HG03469 (cell line): ENCODE measurements at regions not wholly inside any gene's neighbourhood (a gene's known extent, or its start where the extent isn't known, plus 50 kb on each side); places are given as distances from the start of the nearest gene placed in this dataset.

Experiments used
- ATAC-seq: cut with Tn5 transposase; IDR thresholded peaks from one replicate; pipeline ENCODE4 v1.9.1; 2021; ENCODE audit warnings: mild to moderate bottlenecking, moderate library complexity, moderate number of reproducible peaks; ENCODE audit not compliant: unreplicated experiment

- ATAC-seq = no peak
Measured at GRCh38 chr2:156695595-156695994, 259.4 kb downstream of the GPD2 start.

- no peak for ATAC-seq
Measured at GRCh38 chr2:156697906-156698305, 261.7 kb downstream of the GPD2 start.

GRCh38 chr2:156700681-156701080, 264.5 kb downstream of the GPD2 start:
- ATAC-seq = no peak

- no peak for ATAC-seq
Measured at GRCh38 chr2:156702541-156702940, 266.4 kb downstream of the GPD2 start.

- no peak for ATAC-seq
Measured at GRCh38 chr2:156703642-156704041, 267.5 kb downstream of the GPD2 start.

- ATAC-seq = no peak
Measured at GRCh38 chr2:156704132-156704531, 268.0 kb downstream of the GPD2 start.

GRCh38 chr2:156704617-156705016, 268.4 kb downstream of the GPD2 start:
- ATAC-seq = no peak

- no peak for ATAC-seq
Measured at GRCh38 chr2:156706576-156706975, 270.4 kb downstream of the GPD2 start.

GRCh38 chr2:156708051-156708450, 271.9 kb downstream of the GPD2 start:
- ATAC-seq = no peak

- no peak for ATAC-seq
Measured at GRCh38 chr2:156709091-156709490, 272.9 kb downstream of the GPD2 start.

GRCh38 chr2:156719036-156719435, 282.9 kb downstream of the GPD2 start:
- ATAC-seq = no peak

GRCh38 chr2:156727867-156728266, 291.7 kb downstream of the GPD2 start:
- ATAC-seq = no peak

- ATAC-seq = no peak
Measured at GRCh38 chr2:156728328-156728727, 292.1 kb downstream of the GPD2 start.

- no peak for ATAC-seq
Measured at GRCh38 chr2:156731506-156731905, 295.3 kb downstream of the GPD2 start.

GRCh38 chr2:156736950-156737349, 300.8 kb downstream of the GPD2 start:
- ATAC-seq = no peak

GRCh38 chr2:156739301-156739700, 303.1 kb downstream of the GPD2 start:
- ATAC-seq = no peak

GRCh38 chr2:156745619-156746018, 309.4 kb downstream of the GPD2 start:
- no peak for ATAC-seq

- ATAC-seq = no peak
Measured at GRCh38 chr2:156748221-156748620, 312.0 kb downstream of the GPD2 start.

- no peak for ATAC-seq
Measured at GRCh38 chr2:156752042-156752441, 315.9 kb downstream of the GPD2 start.

- ATAC-seq = no peak
Measured at GRCh38 chr2:156753766-156754165, 317.6 kb downstream of the GPD2 start.

GRCh38 chr2:156756516-156756915, 320.3 kb downstream of the GPD2 start:
- ATAC-seq = no peak

GRCh38 chr2:156763174-156763573, 327.0 kb downstream of the GPD2 start:
- no peak for ATAC-seq

- ATAC-seq = no peak
Measured at GRCh38 chr2:156765043-156765442, 328.9 kb downstream of the GPD2 start.

- ATAC-seq = no peak
Measured at GRCh38 chr2:156765450-156765849, 329.3 kb downstream of the GPD2 start.
